GM23248 (cell line): ENCODE measurements at regions not wholly inside any gene's neighbourhood (a gene's known extent, or its start where the extent isn't known, plus 50 kb on each side); places are given as distances from the start of the nearest gene placed in this dataset.

ENCODE experiments used
- EZH2 ChIP-seq: fragments of 200-600 bp; sonication (generic); IDR thresholded peaks from 2 replicates; pipeline ENCODE4 v1.6.1; 2018; ENCODE audit warnings: antibody characterized with exemption, mild to moderate bottlenecking; ENCODE audit not compliant: insufficient read depth, poor library complexity, severe bottlenecking
- EZH2phosphoT487 ChIP-seq: fragments of 200-600 bp; sonication (generic); IDR thresholded peaks from 2 replicates; pipeline ENCODE4 v1.6.1; 2018; ENCODE audit warnings: antibody characterized with exemption, moderate library complexity, mild to moderate bottlenecking, low read depth; ENCODE audit not compliant: insufficient read depth

DNA sequence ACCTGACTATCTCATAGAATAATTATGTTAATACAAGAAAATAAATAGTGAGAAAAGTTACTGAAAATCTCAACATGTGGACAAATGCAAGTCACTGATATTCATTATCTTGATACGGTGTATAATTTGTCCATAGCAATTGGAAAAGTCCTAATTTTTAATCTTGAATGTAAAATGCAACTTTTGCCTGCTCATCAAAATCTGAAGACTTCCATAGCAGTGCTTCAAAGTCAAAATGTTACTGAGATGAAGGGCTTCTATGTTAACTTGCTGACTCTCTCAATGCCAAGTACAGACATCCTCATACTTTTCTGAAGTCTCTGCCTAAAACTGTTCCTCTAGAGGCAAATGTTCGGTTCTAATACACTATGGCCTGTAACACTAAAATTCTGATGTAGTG is 1300.1 kb upstream of the EPHA6 start:
- no peak for TF ChIP-seq EZH2phosphoT487
- TF ChIP-seq EZH2: no peak
